Ascending aorta (tissue), 2 donors: ENCODE measurements at regions not wholly inside any gene's neighbourhood (a gene's known extent, or its start where the extent isn't known, plus 50 kb on each side); places are given as distances from the start of the nearest gene placed in this dataset.

Experiments used
- DNase-seq, 2 donors: peaks; one replicate each; pipeline ENCODE4 v3.0.0-alpha.2; 2019; ENCODE audit warnings: low spot score in 2 of 2
- H3K27ac ChIP-seq, 2 donors: fragments of 200-600 bp; sonication (generic); one replicate each; pipeline ENCODE4 v1.5.1; 2016 to 2017; ENCODE audit warnings: mild to moderate bottlenecking in 1 of 2
- H3K27me3 ChIP-seq: fragments of 200-600 bp; sonication (generic); one replicate; pipeline ENCODE4 v1.5.1; 2017
- H3K36me3 ChIP-seq, 2 donors: fragments of 200-600 bp; sonication (generic); one replicate each; pipeline ENCODE4 v1.5.1; 2016
- H3K4me1 ChIP-seq, 2 donors: fragments of 200-600 bp; sonication (generic); one replicate each; pipeline ENCODE4 v1.5.1; 2016 to 2017; ENCODE audit warnings: mild to moderate bottlenecking in 1 of 2
- H3K4me3 ChIP-seq, 2 donors: fragments of 200-600 bp; sonication (generic); one replicate each; pipeline ENCODE4 v1.5.1; 2016 to 2017; ENCODE audit warnings: mild to moderate bottlenecking in 1 of 2
- H3K9me3 ChIP-seq, 2 donors: fragments of 200-600 bp; sonication (generic); one replicate each; pipeline ENCODE4 v1.5.1; 2016
- intact Hi-C: fragments of 100-400 bp; cut with DNase I; formaldehyde crosslinking; loops from one replicate; pipeline ENCODE4 v1.15.1; 2023
- TF ChIP-seq, protein P1 (sequence below), 3 experiments: fragments of 200-600 bp in 2 of 3; fragments of 450-650 bp in 1 of 3; sonication (generic) in 2 of 3; IDR thresholded peaks; one replicate each; pipeline ENCODE4 v1.5.1; 2016 to 2019; ENCODE audit warnings: antibody characterized with exemption in 3 of 3, mild to moderate bottlenecking in 1 of 3, moderate library complexity in 1 of 3

DNA sequence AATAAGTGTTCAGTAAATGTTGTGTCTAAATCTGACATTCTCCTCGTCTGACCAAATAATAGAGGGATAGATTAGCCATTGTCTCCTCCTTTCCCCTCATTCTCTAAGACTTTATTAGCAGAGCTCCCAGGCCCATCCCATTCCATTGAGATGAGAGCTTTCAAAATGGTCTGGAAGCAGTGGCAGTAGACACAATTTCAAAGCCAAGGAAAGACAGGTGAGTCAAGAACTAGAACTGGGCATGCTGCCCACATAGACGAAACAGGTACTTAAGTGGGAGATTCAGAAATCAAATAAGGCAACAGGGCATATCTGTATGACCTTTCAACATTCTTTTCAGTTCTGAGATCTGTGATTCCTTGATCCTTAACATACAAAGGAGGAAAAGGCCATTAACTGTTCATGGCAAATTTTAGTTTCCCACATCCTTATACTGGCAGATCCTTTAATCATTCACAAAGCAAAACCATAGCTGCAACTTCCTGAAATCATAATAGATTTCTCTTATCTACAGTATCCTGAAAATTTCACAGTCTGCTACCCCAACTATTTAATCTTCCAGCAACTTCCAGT lies 96.6 kb upstream of the KCNA4 start:
- H3K36me3 ChIP-seq: no peaks in the 10 kb centered on the region
- no peaks in the 10 kb centered on the region for H3K9me3 ChIP-seq
- TF ChIP-seq, protein P1, sequence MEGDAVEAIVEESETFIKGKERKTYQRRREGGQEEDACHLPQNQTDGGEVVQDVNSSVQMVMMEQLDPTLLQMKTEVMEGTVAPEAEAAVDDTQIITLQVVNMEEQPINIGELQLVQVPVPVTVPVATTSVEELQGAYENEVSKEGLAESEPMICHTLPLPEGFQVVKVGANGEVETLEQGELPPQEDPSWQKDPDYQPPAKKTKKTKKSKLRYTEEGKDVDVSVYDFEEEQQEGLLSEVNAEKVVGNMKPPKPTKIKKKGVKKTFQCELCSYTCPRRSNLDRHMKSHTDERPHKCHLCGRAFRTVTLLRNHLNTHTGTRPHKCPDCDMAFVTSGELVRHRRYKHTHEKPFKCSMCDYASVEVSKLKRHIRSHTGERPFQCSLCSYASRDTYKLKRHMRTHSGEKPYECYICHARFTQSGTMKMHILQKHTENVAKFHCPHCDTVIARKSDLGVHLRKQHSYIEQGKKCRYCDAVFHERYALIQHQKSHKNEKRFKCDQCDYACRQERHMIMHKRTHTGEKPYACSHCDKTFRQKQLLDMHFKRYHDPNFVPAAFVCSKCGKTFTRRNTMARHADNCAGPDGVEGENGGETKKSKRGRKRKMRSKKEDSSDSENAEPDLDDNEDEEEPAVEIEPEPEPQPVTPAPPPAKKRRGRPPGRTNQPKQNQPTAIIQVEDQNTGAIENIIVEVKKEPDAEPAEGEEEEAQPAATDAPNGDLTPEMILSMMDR (IDR thresholded peaks at IDR 0.05): no peak
- DNase-seq: no peak
- intact Hi-C loops: no loop called here
- no peaks in the 10 kb centered on the region for H3K4me1 ChIP-seq
- H3K27me3 ChIP-seq: no peaks in the 10 kb centered on the region
- H3K4me3 ChIP-seq: no peak overlapping the region
- no peak overlapping the region for H3K27ac ChIP-seq

DNA sequence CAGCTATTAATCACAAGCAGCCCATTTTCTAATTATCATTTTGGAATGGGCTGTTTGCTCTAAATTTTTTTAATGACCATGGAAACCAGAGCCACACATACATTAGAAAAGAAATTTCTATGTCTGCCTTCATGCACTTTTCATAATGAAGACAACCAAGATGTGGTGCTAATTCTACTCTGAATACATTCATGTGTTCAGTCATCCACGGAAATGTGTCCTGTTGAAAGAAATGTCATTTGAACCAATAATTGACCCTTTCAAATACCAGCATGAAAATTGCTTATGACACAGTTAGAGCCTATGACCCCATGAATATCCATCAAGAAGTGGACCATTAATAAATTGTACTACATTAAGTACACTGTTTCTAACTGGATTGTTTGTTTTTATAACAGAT lies 99.7 kb upstream of the KCNA4 start:
- H3K4me3 ChIP-seq: no peak overlapping the region
- TF ChIP-seq, protein P1 (IDR thresholded peaks at IDR 0.05): no peak
- no peaks in the 10 kb centered on the region for H3K4me1 ChIP-seq
- no peaks in the 10 kb centered on the region for H3K36me3 ChIP-seq
- intact Hi-C loops: no loop called here
- H3K27me3 ChIP-seq: no peaks in the 10 kb centered on the region
- H3K27ac ChIP-seq: no peak overlapping the region
- no peaks in the 10 kb centered on the region for H3K9me3 ChIP-seq
- DNase-seq: no peak

DNA sequence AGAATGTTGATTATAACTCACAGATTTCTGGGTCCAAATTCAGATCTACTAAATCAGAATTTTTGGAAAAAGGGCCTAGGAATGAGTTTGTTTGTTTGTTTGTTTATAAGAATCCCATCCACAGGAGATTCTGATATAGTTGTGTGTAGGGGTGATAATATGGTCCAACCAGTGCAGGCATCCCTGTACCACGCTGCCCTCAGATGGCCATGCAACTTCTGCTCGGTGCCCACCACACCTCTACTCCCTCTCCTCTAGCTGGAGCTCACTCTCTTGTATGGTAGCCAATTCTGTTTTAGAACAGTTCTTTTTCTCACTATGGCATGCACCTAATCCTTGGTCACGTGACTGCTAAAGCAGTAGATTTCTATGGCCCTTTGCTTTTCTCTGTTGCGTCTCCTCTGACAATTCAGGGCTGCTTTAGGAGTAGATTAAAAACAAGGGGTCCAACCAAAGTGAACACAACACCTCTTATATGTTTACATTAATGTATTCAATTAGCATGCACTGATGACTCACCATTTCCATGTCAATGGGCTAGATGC lies 103.3 kb upstream of the KCNA4 start:
- Histone ChIP-seq H3K9me3 (no peaks in the 10 kb centered on the region), H3K27ac (no peak overlapping the region), H3K36me3 (no peaks in the 10 kb centered on the region), H3K4me3 (no peak overlapping the region), H3K27me3 (no peaks in the 10 kb centered on the region), H3K4me1 (no peaks in the 10 kb centered on the region)
- intact Hi-C loops: no loop called here
- TF ChIP-seq, protein P1 (IDR thresholded peaks at IDR 0.05): no peak
- no peak for DNase-seq

DNA sequence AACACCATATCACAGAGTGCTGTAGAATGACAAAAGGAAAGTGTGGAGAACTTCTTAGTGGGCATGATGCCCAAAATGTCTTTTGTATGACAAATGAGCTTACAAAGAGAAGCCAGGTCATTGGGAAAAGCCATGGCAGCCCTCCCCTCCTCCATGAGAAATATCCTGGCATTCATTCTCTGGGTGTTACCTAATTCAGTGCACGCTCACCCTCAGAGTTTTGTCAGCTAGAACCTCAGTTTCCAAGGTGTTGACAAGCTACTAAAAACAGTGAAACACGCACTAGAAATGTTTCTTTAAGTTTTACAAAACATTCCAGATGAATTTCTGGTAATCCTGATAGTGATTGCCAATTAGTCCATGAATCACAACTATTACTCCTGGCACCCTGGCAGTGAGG lies 105.4 kb upstream of the FSHB start:
- TF ChIP-seq, protein P1 (IDR thresholded peaks at IDR 0.05): no peak

DNA sequence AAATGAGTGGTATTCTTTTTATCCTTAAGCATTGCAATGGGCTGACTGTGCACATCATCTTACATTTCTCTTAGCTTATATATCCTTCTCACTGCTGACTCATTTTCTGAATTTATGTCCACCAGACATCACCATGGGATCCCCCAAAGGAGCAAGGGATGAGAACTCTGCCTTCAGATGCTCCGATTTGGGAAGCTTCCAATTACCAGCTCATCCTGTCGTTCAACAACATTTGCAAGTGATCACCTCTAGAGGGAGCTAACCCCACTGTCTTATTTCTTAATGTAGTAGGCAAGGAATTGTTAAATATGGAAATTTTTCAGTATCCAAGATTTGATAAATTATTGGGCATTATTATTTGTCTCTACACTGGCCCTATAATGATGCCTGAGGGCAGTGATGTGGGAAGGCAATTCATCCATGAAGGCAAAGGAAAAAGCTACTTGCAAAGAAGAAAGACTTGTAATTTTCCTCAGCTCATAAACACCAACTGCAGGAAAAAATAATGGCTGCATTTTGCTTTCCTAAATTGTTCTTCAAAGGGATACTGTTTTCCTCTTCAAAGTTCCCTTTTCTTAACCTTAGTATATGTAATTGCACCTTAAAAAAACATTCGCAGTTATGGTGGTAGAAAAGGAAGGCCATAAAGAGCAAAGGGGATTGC lies 102.4 kb upstream of the FSHB start:
- intact Hi-C loops: no loop called here
- no peaks in the 10 kb centered on the region for H3K36me3 ChIP-seq

More for the DNA sequence above, 105.4 kb upstream of the FSHB start:
- H3K27ac ChIP-seq: no peak overlapping the region
- H3K4me1 ChIP-seq: no peaks in the 10 kb centered on the region
- intact Hi-C loops: no loop called here
- no peak for DNase-seq
- H3K27me3 ChIP-seq: no peaks in the 10 kb centered on the region
- no peaks in the 10 kb centered on the region for H3K36me3 ChIP-seq
- H3K9me3 ChIP-seq: no peaks in the 10 kb centered on the region
- H3K4me3 ChIP-seq: no peak overlapping the region

More for the DNA sequence above, 102.4 kb upstream of the FSHB start:
- Histone ChIP-seq H3K4me3 (no peak overlapping the region), H3K27me3 (no peaks in the 10 kb centered on the region), H3K9me3 (no peaks in the 10 kb centered on the region), H3K27ac (no peak overlapping the region), H3K4me1 (no peaks in the 10 kb centered on the region)
- TF ChIP-seq, protein P1 (IDR thresholded peaks at IDR 0.05): peak in 1 of 3 experiments; percentile 47
- DNase-seq: no peak
